ENCODE measurements at regions not wholly inside any gene's neighbourhood (a gene's known extent, or its start where the extent isn't known, plus 50 kb on each side); places are given as distances from the start of the nearest gene placed in this dataset.
"Not testable (repeated sequence)": the region's sequence is repeated elsewhere in the genome, so short reads cannot be mapped to it uniquely, and the experiment has no call there.

DNA sequence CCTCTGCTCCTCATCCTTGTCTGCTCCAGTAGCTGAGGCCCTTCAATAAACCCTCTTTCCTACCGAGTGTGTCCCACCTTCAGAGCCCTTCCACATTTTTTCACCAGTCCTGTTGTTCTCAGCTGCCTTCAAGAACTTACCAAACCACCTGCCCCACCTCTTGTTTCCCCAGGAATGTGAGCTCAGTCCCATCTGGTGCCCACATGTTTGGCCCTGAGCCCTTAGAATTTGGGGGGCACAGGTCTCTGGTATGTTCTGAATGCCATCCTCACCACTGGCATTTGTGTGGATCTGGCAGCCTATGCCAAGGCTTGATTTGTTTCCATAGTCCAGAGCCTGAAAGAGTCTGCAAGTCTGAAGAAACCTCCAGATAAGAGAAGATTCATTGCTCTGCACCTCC lies 315.2 kb upstream of the PPP2R3A start:
- Histone ChIP-seq H3K36me3 (ENCODE audit: control insufficient read depth, insufficient read depth, low read length) (no peaks in the 10 kb centered on the region), H3K27ac (ENCODE audit: low read length) (no peak overlapping the region), H3K4me1 (ENCODE audit: control insufficient read depth, insufficient read depth, low read length) (no peaks in the 10 kb centered on the region), H3K27me3 (ENCODE audit: control insufficient read depth, insufficient read depth, low read length) (no peaks in the 10 kb centered on the region), H3K9me3 (ENCODE audit: control insufficient read depth, insufficient read depth, low read length) (no peaks in the 10 kb centered on the region), H3K4me3 (ENCODE audit: low read length) (no peak overlapping the region)
- WGBS (ENCODE audit: insufficient coverage, insufficient read length), result no CpG with 5 or more reads among the region's 1 CpG
- DNase-seq (ENCODE audit: low read depth, low spot score), result no peak

DNA sequence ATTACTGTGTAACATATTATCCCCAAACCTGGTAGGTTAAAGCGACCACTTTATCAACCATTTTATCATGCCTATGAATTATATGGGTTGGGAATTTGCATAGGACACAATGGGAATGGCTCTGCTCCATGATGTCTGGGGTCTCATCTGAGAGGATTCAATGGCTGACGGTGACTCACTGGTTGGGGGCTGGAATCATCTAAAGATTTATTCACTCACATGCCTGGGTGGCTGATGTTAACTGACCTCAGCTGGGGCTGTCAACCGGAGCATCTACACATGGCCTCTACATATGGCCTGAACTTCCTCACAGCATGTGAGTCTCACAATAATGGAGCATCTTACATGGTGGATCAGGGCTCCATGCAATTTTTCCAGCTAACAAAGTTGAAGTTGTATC lies 313.1 kb upstream of the PPP2R3A start:
- Histone ChIP-seq H3K27ac (ENCODE audit: low read length) (no peak overlapping the region), H3K9me3 (ENCODE audit: control insufficient read depth, insufficient read depth, low read length) (no peaks in the 10 kb centered on the region), H3K36me3 (ENCODE audit: control insufficient read depth, insufficient read depth, low read length) (no peaks in the 10 kb centered on the region), H3K4me3 (ENCODE audit: low read length) (no peak overlapping the region), H3K27me3 (ENCODE audit: control insufficient read depth, insufficient read depth, low read length) (no peaks in the 10 kb centered on the region), H3K4me1 (ENCODE audit: control insufficient read depth, insufficient read depth, low read length) (no peaks in the 10 kb centered on the region)
- DNase-seq (ENCODE audit: low read depth, low spot score), result no peak
- WGBS (ENCODE audit: insufficient coverage, insufficient read length), result no CpG with 5 or more reads among the region's 3 CpGs

DNA sequence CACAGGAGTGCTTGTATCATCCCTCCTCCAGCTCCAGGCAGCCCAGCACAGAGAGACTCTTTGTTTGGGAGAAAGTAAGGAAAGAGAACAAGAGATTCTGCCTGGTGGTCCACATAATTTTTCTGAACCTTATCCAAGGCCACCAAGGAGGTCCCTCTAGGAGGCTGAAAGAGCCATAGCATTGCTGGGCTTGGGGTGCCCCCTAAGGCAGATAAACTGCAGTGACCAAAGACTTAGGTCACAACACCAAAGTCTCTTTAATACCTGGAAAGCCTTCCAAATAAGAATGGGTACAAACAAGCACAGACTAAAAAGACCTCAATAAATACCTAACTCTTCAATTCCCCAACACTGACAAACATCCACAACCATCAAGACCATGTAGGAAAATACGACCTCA lies 310.2 kb upstream of the PPP2R3A start:
- no peak overlapping the region for H3K4me3 ChIP-seq (ENCODE audit: low read length)
- H3K27ac ChIP-seq (ENCODE audit: low read length), result no peak overlapping the region
- no CpG with 5 or more reads among the region's 1 CpG for WGBS (ENCODE audit: insufficient coverage, insufficient read length)
- no peaks in the 10 kb centered on the region for H3K27me3 ChIP-seq (ENCODE audit: control insufficient read depth, insufficient read depth, low read length)
- no peaks in the 10 kb centered on the region for H3K36me3 ChIP-seq (ENCODE audit: control insufficient read depth, insufficient read depth, low read length)
- H3K4me1 ChIP-seq (ENCODE audit: control insufficient read depth, insufficient read depth, low read length), result no peaks in the 10 kb centered on the region
- no peaks in the 10 kb centered on the region for H3K9me3 ChIP-seq (ENCODE audit: control insufficient read depth, insufficient read depth, low read length)
- no peak for DNase-seq (ENCODE audit: low read depth, low spot score)

DNA sequence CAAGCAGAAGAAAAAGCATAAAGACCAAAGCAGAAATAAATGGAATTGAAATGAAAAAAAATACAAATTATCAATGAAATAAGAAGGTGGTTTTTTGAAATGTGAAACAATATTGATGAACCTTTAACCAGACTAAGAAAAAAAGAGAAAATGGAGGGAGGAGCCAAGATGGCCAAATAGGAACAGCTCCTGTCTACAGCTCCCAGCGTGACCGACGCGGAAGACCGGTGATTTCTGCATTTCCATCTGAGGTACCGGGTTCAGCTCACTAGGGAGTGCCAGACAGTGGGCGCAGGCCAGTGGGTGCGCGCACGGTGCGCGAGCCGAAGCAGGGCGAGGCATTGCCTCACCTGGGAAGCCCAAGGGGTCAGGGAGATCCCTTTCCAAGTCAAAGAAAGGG lies 307.1 kb upstream of the PPP2R3A start:
- not testable (repeated sequence) for H3K36me3 ChIP-seq (ENCODE audit: control insufficient read depth, insufficient read depth, low read length); H3K27me3 ChIP-seq (ENCODE audit: control insufficient read depth, insufficient read depth, low read length); DNase-seq (ENCODE audit: low read depth, low spot score); H3K27ac ChIP-seq (ENCODE audit: low read length); H3K4me1 ChIP-seq (ENCODE audit: control insufficient read depth, insufficient read depth, low read length); H3K9me3 ChIP-seq (ENCODE audit: control insufficient read depth, insufficient read depth, low read length)
- H3K4me3 ChIP-seq (ENCODE audit: low read length), result peak overlapping the region; percentile 25; the same call in 1 of the 2 replicates
- no CpG with 5 or more reads among the region's 14 CpGs for WGBS (ENCODE audit: insufficient coverage, insufficient read length)

DNA sequence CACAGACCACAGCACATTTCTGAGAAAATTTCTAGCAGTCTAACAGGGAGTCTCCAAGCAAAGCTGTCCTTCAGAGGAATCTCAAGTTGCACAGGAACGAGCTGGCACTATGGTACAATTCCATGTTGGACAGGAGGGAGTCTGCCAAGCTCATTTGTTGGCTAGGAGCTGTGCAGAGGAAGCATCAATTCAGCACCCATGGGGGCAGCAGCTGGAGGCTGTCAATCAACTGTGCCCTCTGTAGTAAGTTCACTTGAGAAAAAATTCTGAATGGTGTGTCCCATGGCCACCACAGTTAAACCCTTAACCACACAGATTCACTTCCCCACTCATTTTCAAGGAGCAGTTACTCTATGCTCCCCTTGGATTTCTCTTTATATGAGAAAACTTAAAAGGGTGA lies 298.5 kb upstream of the PPP2R3A start:
- H3K36me3 ChIP-seq (ENCODE audit: control insufficient read depth, insufficient read depth, low read length), result no peaks in the 10 kb centered on the region
- no CpG with 5 or more reads among the region's 1 CpG for WGBS (ENCODE audit: insufficient coverage, insufficient read length)
- no peak for DNase-seq (ENCODE audit: low read depth, low spot score)
- H3K27ac ChIP-seq (ENCODE audit: low read length), result no peak overlapping the region
- H3K4me3 ChIP-seq (ENCODE audit: low read length), result no peak overlapping the region
- H3K9me3 ChIP-seq (ENCODE audit: control insufficient read depth, insufficient read depth, low read length), result no peaks in the 10 kb centered on the region
- no peaks in the 10 kb centered on the region for H3K27me3 ChIP-seq (ENCODE audit: control insufficient read depth, insufficient read depth, low read length)
- H3K4me1 ChIP-seq (ENCODE audit: control insufficient read depth, insufficient read depth, low read length), result no peaks in the 10 kb centered on the region

DNA sequence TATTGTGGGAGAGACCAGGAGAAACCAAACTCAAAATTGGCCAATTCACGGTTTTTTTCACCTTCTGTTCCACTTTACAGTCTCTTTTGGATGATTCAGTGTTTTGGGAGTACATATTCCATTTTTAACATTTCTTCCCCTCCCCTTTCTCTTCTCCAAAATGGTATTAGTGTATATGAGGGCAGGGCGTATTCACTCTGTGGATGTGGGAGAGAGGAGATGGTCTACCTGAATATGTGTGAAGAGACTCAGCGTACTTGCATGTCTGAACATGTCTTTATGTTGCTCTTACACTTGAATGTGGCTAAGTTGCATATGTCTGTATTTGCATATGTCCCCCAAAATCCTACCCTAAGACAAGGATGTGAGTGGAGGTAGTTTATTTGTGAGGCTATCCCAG lies 291.0 kb upstream of the PPP2R3A start:
- Histone ChIP-seq H3K9me3 (ENCODE audit: control insufficient read depth, insufficient read depth, low read length) (no peaks in the 10 kb centered on the region), H3K4me3 (ENCODE audit: low read length) (no peak overlapping the region), H3K4me1 (ENCODE audit: control insufficient read depth, insufficient read depth, low read length) (no peaks in the 10 kb centered on the region), H3K36me3 (ENCODE audit: control insufficient read depth, insufficient read depth, low read length) (no peaks in the 10 kb centered on the region), H3K27me3 (ENCODE audit: control insufficient read depth, insufficient read depth, low read length) (no peaks in the 10 kb centered on the region), H3K27ac (ENCODE audit: low read length) (no peak overlapping the region)
- no CpG with 5 or more reads among the region's 3 CpGs for WGBS (ENCODE audit: insufficient coverage, insufficient read length)
- DNase-seq (ENCODE audit: low read depth, low spot score), result no peak

DNA sequence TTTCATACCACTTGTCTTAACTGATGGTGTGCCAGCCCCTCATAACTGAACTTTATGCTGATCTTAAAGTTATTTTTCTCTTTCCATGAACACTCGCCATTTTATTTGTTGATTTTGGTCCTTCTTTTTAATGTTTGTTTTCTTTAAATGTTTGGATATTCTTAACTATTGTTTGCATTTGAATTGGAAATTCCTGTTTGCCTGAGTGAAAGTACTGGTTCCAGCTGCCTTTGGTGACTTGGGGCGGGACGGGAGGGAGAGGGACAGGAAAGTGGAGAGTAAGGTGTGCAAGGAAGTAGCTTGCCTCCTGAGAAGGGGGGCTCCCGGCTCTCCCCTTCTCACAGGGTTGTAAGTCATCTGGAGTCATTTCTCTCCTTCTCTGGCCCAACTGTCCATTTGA lies 287.1 kb upstream of the PPP2R3A start:
- no peaks in the 10 kb centered on the region for H3K4me1 ChIP-seq (ENCODE audit: control insufficient read depth, insufficient read depth, low read length)
- H3K4me3 ChIP-seq (ENCODE audit: low read length), result no peak overlapping the region
- H3K36me3 ChIP-seq (ENCODE audit: control insufficient read depth, insufficient read depth, low read length), result no peaks in the 10 kb centered on the region
- no peak overlapping the region for H3K27ac ChIP-seq (ENCODE audit: low read length)
- no CpG with 5 or more reads among the region's 4 CpGs for WGBS (ENCODE audit: insufficient coverage, insufficient read length)
- no peaks in the 10 kb centered on the region for H3K9me3 ChIP-seq (ENCODE audit: control insufficient read depth, insufficient read depth, low read length)
- no peak for DNase-seq (ENCODE audit: low read depth, low spot score)
- H3K27me3 ChIP-seq (ENCODE audit: control insufficient read depth, insufficient read depth, low read length), result no peaks in the 10 kb centered on the region

DNA sequence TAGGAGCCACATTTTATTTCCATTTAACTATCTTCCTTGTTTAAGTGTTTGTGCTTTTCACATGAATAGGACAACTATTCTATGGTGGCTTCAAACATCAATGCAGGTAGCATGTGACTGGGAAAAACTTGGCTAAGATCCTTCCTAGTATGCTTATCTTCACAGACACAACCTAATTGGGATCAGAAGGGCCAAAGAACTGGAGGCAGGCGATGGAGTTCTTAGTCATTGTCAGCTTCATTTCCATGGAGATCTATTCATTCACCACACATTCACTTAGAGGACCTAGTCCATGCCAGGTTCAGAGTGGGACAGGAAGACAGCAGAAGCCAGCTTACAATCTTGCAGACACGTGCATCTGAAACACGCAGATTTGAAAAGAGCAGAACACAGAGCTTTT lies 277.5 kb upstream of the PPP2R3A start:
- Histone ChIP-seq H3K27ac (ENCODE audit: low read length) (no peak overlapping the region), H3K9me3 (ENCODE audit: control insufficient read depth, insufficient read depth, low read length) (no peaks in the 10 kb centered on the region), H3K4me1 (ENCODE audit: control insufficient read depth, insufficient read depth, low read length) (no peaks in the 10 kb centered on the region), H3K36me3 (ENCODE audit: control insufficient read depth, insufficient read depth, low read length) (no peaks in the 10 kb centered on the region), H3K27me3 (ENCODE audit: control insufficient read depth, insufficient read depth, low read length) (no peaks in the 10 kb centered on the region), H3K4me3 (ENCODE audit: low read length) (no peak overlapping the region)
- WGBS (ENCODE audit: insufficient coverage, insufficient read length), result no CpG with 5 or more reads among the region's 3 CpGs
- no peak for DNase-seq (ENCODE audit: low read depth, low spot score)

DNA sequence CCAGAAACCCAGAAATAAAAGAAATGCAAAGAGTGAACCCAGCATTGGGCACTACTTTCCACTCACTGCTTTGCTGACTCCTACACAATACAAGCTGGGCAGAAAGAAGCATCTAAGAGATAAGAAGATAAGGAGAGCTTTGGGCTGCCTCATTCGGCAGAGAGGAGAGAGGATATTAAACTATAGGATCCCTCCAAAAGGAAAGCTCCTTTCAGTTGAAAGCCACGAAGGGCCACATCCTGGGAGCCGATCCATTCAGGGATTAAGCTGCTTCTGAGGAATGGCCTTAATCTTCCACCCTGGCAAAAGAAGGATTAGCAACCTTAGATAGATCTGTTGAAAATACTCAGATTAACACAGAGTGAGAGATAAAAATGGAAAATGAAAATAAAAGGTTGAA lies 274.9 kb upstream of the PPP2R3A start:
- Histone ChIP-seq H3K4me3 (ENCODE audit: low read length) (no peak overlapping the region), H3K36me3 (ENCODE audit: control insufficient read depth, insufficient read depth, low read length) (no peaks in the 10 kb centered on the region), H3K27me3 (ENCODE audit: control insufficient read depth, insufficient read depth, low read length) (no peaks in the 10 kb centered on the region), H3K9me3 (ENCODE audit: control insufficient read depth, insufficient read depth, low read length) (no peaks in the 10 kb centered on the region), H3K4me1 (ENCODE audit: control insufficient read depth, insufficient read depth, low read length) (no peaks in the 10 kb centered on the region), H3K27ac (ENCODE audit: low read length) (no peak overlapping the region)
- no peak for DNase-seq (ENCODE audit: low read depth, low spot score)
- no CpG with 5 or more reads among the region's 3 CpGs for WGBS (ENCODE audit: insufficient coverage, insufficient read length)

DNA sequence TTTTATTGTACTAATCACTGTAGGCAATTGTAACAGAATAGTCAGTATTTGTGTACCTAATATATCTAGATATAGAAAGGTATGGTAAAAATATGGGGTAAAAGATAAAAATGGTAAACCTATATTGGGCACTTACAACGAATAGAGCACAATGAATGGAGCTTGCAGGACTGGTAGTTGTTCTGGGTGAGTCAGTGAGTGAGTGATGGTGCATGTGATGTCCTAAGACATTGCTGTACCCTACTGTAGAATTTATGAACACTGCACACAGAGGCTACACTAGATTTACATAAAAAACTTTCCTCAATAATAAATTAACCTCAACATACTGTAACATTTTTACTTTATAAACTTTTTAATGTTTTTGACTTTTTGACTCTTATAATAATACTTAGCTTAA lies 274.3 kb upstream of the PPP2R3A start:
- H3K4me3 ChIP-seq (ENCODE audit: low read length), result no peak overlapping the region
- no peaks in the 10 kb centered on the region for H3K4me1 ChIP-seq (ENCODE audit: control insufficient read depth, insufficient read depth, low read length)
- no peaks in the 10 kb centered on the region for H3K9me3 ChIP-seq (ENCODE audit: control insufficient read depth, insufficient read depth, low read length)
- no CpG with 5 or more reads among the region's 1 CpG for WGBS (ENCODE audit: insufficient coverage, insufficient read length)
- no peak for DNase-seq (ENCODE audit: low read depth, low spot score)
- H3K27me3 ChIP-seq (ENCODE audit: control insufficient read depth, insufficient read depth, low read length), result no peaks in the 10 kb centered on the region
- no peak overlapping the region for H3K27ac ChIP-seq (ENCODE audit: low read length)
- H3K36me3 ChIP-seq (ENCODE audit: control insufficient read depth, insufficient read depth, low read length), result no peaks in the 10 kb centered on the region

DNA sequence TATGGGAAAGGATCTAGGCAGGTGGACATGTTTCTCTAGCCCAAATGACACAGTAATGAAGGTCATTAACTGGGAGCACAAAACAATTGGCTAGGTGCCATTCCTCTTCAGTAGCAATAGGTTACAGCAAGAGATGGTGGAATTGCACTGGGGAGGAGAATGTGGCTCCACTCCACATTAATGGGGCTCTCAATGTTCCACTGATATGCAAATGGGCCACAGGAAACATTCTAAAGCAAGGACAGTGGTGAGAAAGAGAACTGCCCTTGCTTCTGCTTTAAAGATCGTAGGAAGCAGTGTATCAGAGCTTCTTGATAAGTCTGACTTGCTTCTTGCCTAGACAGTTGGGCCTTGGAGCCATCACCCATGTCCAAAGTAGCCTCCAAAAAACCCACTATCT lies 271.4 kb upstream of the PPP2R3A start:
- Histone ChIP-seq H3K27ac (ENCODE audit: low read length) (no peak overlapping the region), H3K27me3 (ENCODE audit: control insufficient read depth, insufficient read depth, low read length) (no peaks in the 10 kb centered on the region), H3K9me3 (ENCODE audit: control insufficient read depth, insufficient read depth, low read length) (no peaks in the 10 kb centered on the region), H3K4me1 (ENCODE audit: control insufficient read depth, insufficient read depth, low read length) (no peaks in the 10 kb centered on the region), H3K4me3 (ENCODE audit: low read length) (no peak overlapping the region), H3K36me3 (ENCODE audit: control insufficient read depth, insufficient read depth, low read length) (no peaks in the 10 kb centered on the region)
- WGBS (ENCODE audit: insufficient coverage, insufficient read length), result no CpG with 5 or more reads among the region's 1 CpG
- peak; percentile 11 for DNase-seq (ENCODE audit: low read depth, low spot score)
